ENCODE measurements at regions not wholly inside any gene's neighbourhood (a gene's known extent, or its start where the extent isn't known, plus 50 kb on each side); places are given as distances from the start of the nearest gene placed in this dataset.
"Not testable (repeated sequence)": the region's sequence is repeated elsewhere in the genome, so short reads cannot be mapped to it uniquely, and the experiment has no call there.

DNA sequence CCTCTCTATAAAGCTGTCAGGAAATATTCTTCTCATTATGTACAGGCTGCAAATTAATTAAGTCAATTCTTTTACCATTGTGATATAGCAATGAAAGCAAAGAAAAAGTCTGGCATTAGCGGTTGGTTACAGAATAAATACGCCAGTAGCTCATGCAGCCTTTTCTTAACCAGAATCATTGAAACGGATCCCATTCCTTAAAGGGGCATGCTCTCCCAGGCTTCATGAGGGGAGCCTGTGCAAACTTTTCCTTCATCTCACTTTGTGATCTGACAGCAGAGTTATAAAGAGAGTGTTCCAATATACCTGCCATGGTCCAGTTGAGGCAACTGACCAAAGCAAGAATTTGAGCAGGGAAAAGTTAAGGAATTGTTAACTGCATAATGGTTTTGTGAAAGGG is 337.7 kb downstream of the EMP1 start:
- ATAC-seq (replicated peaks in 1 of 4), result no peak
- Mint-ChIP-seq H3K36me3 (no peaks in the 10 kb centered on the region), H3K9me3 (peaks cover 0 to 5% (median 0%) of the 10 kb centered on the region in 3 donors), H3K27me3 (peaks cover 1 to 21% of the 10 kb centered on the region in 2 donors), H3K4me3 (no peak overlapping the region), H3K27ac (no peak overlapping the region), H3K4me1 (no peaks in the 10 kb centered on the region)
- ChIA-PET CTCF (no interaction called here), POLR2A (no interaction called here)
- Histone ChIP-seq H3K4me1 (ENCODE audit: control insufficient read depth in 1 of 2, extremely low read depth in 1 of 2, insufficient read depth in 2 of 2, low read length in 2 of 2) (no peaks in the 10 kb centered on the region), H3K4me3 (ENCODE audit: control insufficient read depth in 1 of 2, extremely low read depth in 1 of 2, low read length in 1 of 2) (no peak overlapping the region), H3K9me3 (no peaks in the 10 kb centered on the region), H3K36me3 (ENCODE audit: control insufficient read depth in 2 of 2, extremely low read depth in 1 of 2, insufficient read depth in 1 of 2, low read length in 1 of 2) (no peaks in the 10 kb centered on the region), H3K27ac (ENCODE audit: low read length) (no peak overlapping the region), H3K27me3 (replicated peaks in 1 of 2; ENCODE audit: control insufficient read depth in 2 of 2, extremely low read depth in 1 of 2, insufficient read depth in 2 of 2, low read length in 1 of 2) (no peaks in the 10 kb centered on the region)
- no peak for DNase-seq
- WGBS (ENCODE audit: insufficient coverage), result no CpG with 5 or more reads among the region's 3 CpGs

DNA sequence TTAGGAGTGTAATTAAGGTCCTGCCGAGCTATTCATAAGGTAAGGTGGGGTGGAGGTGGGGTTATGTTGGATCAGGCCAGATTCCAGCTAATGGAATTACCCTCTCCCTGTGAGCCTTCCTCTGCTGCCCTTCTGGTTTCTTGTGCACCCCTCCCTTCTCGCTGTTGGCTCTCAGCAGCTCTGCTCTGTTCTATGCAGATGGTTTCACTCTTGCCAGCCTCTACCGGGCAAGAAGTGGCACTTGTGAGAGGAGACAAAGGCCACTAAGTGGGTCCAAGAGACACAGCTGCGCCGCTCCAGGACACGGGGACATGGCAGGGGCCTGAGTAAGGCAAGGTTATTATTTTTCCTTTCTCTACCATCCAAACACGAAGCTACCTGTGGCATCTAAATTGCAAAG is 334.4 kb downstream of the EMP1 start:
- Histone ChIP-seq H3K9me3 (no peaks in the 10 kb centered on the region), H3K4me1 (ENCODE audit: control insufficient read depth in 1 of 2, extremely low read depth in 1 of 2, insufficient read depth in 2 of 2, low read length in 2 of 2) (no peaks in the 10 kb centered on the region), H3K27me3 (replicated peaks in 1 of 2; ENCODE audit: control insufficient read depth in 2 of 2, extremely low read depth in 1 of 2, insufficient read depth in 2 of 2, low read length in 1 of 2) (no peaks in the 10 kb centered on the region), H3K4me3 (ENCODE audit: control insufficient read depth in 1 of 2, extremely low read depth in 1 of 2, low read length in 1 of 2) (no peak overlapping the region), H3K27ac (ENCODE audit: low read length) (no peak overlapping the region), H3K36me3 (ENCODE audit: control insufficient read depth in 2 of 2, extremely low read depth in 1 of 2, insufficient read depth in 1 of 2, low read length in 1 of 2) (no peaks in the 10 kb centered on the region)
- Mint-ChIP-seq H3K9me3 (peaks cover 0 to 5% (median 0%) of the 10 kb centered on the region in 3 donors), H3K4me1 (no peaks in the 10 kb centered on the region), H3K36me3 (no peaks in the 10 kb centered on the region), H3K4me3 (no peak overlapping the region), H3K27me3 (peaks cover 1 to 16% of the 10 kb centered on the region in 2 donors), H3K27ac (no peak overlapping the region)
- ATAC-seq (replicated peaks in 1 of 4) (no peak), DNase-seq (no peak)
- WGBS (ENCODE audit: insufficient coverage), result 100% methylated on average over 2 of the region's 7 CpGs
- ChIA-PET POLR2A (no interaction called here), CTCF (no interaction called here)

- H3K27me3 Mint-ChIP-seq, result peaks cover 4 to 11% of the 10 kb centered on the region in 2 donors
- H3K27ac ChIP-seq (ENCODE audit: low read length); POLR2A ChIA-PET; DNase-seq; H3K27ac Mint-ChIP-seq; H3K4me1 Mint-ChIP-seq; H3K36me3 ChIP-seq (ENCODE audit: control insufficient read depth in 2 of 2, extremely low read depth in 1 of 2, insufficient read depth in 1 of 2, low read length in 1 of 2); H3K9me3 ChIP-seq; ATAC-seq (replicated peaks in 1 of 4); H3K4me3 ChIP-seq (ENCODE audit: control insufficient read depth in 1 of 2, extremely low read depth in 1 of 2, low read length in 1 of 2); H3K4me1 ChIP-seq (ENCODE audit: control insufficient read depth in 1 of 2, extremely low read depth in 1 of 2, insufficient read depth in 2 of 2, low read length in 2 of 2); H3K9me3 Mint-ChIP-seq; H3K36me3 Mint-ChIP-seq; H3K27me3 ChIP-seq (replicated peaks in 1 of 2; ENCODE audit: control insufficient read depth in 2 of 2, extremely low read depth in 1 of 2, insufficient read depth in 2 of 2, low read length in 1 of 2); CTCF ChIA-PET; H3K4me3 Mint-ChIP-seq: not testable (repeated sequence)
- 94% methylated on average over 1 of the region's 1 CpG for WGBS (ENCODE audit: insufficient coverage)
Measured at GRCh38 chr12:13526185-13526921, 329.8 kb downstream of the EMP1 start.

DNA sequence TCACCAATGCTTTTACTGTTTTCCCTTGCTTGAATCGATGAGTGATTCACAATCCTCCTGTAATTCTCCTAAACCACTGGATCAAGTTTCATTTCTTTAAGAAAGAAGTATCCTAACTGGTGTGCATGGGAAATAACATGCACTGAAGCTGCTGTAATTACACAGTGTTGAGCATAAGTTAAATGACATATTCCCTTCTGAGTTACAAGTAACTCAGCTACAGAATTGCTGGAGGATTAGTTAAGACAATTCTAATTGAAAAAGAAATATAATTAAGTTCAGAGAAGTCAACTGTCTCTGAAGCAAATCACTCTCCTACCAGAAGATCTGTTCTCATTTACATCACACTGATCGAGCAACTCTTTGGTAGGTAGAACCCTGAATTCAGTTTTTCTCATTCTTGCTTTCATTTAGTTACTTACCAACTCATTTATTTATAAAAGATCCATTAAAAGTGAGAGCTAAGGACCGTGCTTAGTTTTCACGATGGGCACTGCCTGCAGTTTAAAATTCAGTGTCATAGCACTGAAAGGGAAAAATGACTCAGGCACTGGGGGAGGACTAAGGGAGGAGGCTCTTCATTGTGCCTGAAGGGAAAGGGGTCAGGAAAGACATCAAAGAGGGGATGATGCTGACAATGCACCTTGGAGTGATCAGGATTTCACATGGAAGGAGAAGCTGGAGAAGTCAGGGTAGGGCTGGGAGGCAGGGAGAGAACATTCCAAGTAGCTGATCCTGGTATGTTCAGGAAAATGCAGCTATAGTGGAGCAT is 327.2 kb downstream of the EMP1 start:
- peaks cover 0 to 11% (median 0%) of the 10 kb centered on the region in 3 donors for H3K9me3 Mint-ChIP-seq
- Histone ChIP-seq H3K9me3 (no peaks in the 10 kb centered on the region), H3K4me1 (ENCODE audit: control insufficient read depth in 1 of 2, extremely low read depth in 1 of 2, insufficient read depth in 2 of 2, low read length in 2 of 2) (no peaks in the 10 kb centered on the region), H3K27me3 (replicated peaks in 1 of 2; ENCODE audit: control insufficient read depth in 2 of 2, extremely low read depth in 1 of 2, insufficient read depth in 2 of 2, low read length in 1 of 2) (peaks cover 0 to 2% of the 10 kb centered on the region in 2 experiments), H3K27ac (ENCODE audit: low read length) (no peak overlapping the region), H3K4me3 (ENCODE audit: control insufficient read depth in 1 of 2, extremely low read depth in 1 of 2, low read length in 1 of 2) (no peak overlapping the region), H3K36me3 (ENCODE audit: control insufficient read depth in 2 of 2, extremely low read depth in 1 of 2, insufficient read depth in 1 of 2, low read length in 1 of 2) (no peaks in the 10 kb centered on the region)
- ATAC-seq (replicated peaks in 1 of 4) (no peak), DNase-seq (no peak)
- no peaks in the 10 kb centered on the region for H3K36me3 Mint-ChIP-seq
- no peaks in the 10 kb centered on the region for H3K4me1 Mint-ChIP-seq
- H3K27ac Mint-ChIP-seq, result no peak overlapping the region
- POLR2A ChIA-PET, result no interaction called here
- no peak overlapping the region for H3K4me3 Mint-ChIP-seq
- WGBS (ENCODE audit: insufficient coverage), result 56% methylated on average over 3 of the region's 4 CpGs
- peaks cover 8 to 13% of the 10 kb centered on the region in 2 donors for H3K27me3 Mint-ChIP-seq
- CTCF ChIA-PET, result no interaction called here

DNA sequence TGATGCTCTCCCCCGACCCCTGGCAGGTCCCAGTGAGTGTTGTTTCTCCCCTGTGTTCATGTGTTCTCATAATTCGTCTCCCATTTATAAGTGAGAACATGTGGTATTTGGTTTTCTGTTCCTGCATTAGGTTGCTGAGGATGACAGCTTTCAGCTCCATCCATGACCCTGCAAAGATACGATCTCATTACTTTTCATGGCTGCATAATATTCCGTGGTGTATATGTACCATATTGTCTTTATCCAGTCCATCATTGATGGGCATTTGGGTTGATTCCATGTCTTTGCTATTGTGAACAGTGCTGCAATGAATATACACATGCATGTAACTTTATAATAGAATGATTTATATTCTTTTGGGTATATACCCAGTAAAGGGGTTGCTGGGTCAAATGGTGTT is 321.5 kb downstream of the EMP1 start:
- H3K27ac ChIP-seq (ENCODE audit: low read length); H3K4me3 ChIP-seq (ENCODE audit: control insufficient read depth in 1 of 2, extremely low read depth in 1 of 2, low read length in 1 of 2); DNase-seq; POLR2A ChIA-PET; H3K4me1 ChIP-seq (ENCODE audit: control insufficient read depth in 1 of 2, extremely low read depth in 1 of 2, insufficient read depth in 2 of 2, low read length in 2 of 2); H3K9me3 ChIP-seq; H3K4me3 Mint-ChIP-seq; CTCF ChIA-PET; H3K36me3 Mint-ChIP-seq; H3K27ac Mint-ChIP-seq; H3K27me3 ChIP-seq (replicated peaks in 1 of 2; ENCODE audit: control insufficient read depth in 2 of 2, extremely low read depth in 1 of 2, insufficient read depth in 2 of 2, low read length in 1 of 2); H3K36me3 ChIP-seq (ENCODE audit: control insufficient read depth in 2 of 2, extremely low read depth in 1 of 2, insufficient read depth in 1 of 2, low read length in 1 of 2); ATAC-seq (replicated peaks in 1 of 4); H3K4me1 Mint-ChIP-seq: not testable (repeated sequence)
- no CpG with 5 or more reads among the region's 4 CpGs for WGBS (ENCODE audit: insufficient coverage)
- Mint-ChIP-seq H3K27me3 (peaks cover 11 to 13% of the 10 kb centered on the region in 2 donors), H3K9me3 (peaks cover 14 to 32% (median 20%) of the 10 kb centered on the region in 3 donors)

- no peak overlapping the region for H3K4me3 Mint-ChIP-seq
- no peaks in the 10 kb centered on the region for H3K9me3 ChIP-seq
- no peak overlapping the region for H3K27ac ChIP-seq (ENCODE audit: low read length)
- peaks cover 0 to 21% (median 10%) of the 10 kb centered on the region in 3 donors for H3K9me3 Mint-ChIP-seq
- ChIA-PET POLR2A (no interaction called here), CTCF (interaction anchor here in 1 of 2 donors (0.6 kb wide), 1 partner anchor 28 kb away, joined by 3 read pairs; no protein-coding TSS in a partner anchor)
- no peak overlapping the region for H3K4me3 ChIP-seq (ENCODE audit: control insufficient read depth in 1 of 2, extremely low read depth in 1 of 2, low read length in 1 of 2)
- no peak overlapping the region for H3K27ac Mint-ChIP-seq
- H3K27me3 Mint-ChIP-seq, result no peaks in the 10 kb centered on the region
- H3K36me3 ChIP-seq (ENCODE audit: control insufficient read depth in 2 of 2, extremely low read depth in 1 of 2, insufficient read depth in 1 of 2, low read length in 1 of 2), result no peaks in the 10 kb centered on the region
- H3K27me3 ChIP-seq (replicated peaks in 1 of 2; ENCODE audit: control insufficient read depth in 2 of 2, extremely low read depth in 1 of 2, insufficient read depth in 2 of 2, low read length in 1 of 2), result no peaks in the 10 kb centered on the region
- no peak for ATAC-seq (replicated peaks in 1 of 4)
- H3K36me3 Mint-ChIP-seq, result no peaks in the 10 kb centered on the region
- H3K4me1 ChIP-seq (ENCODE audit: control insufficient read depth in 1 of 2, extremely low read depth in 1 of 2, insufficient read depth in 2 of 2, low read length in 2 of 2), result no peaks in the 10 kb centered on the region
- H3K4me1 Mint-ChIP-seq, result no peaks in the 10 kb centered on the region
- DNase-seq, result no peak
Measured at GRCh38 chr12:13509740-13510139, 313.2 kb downstream of the EMP1 start.
